ENCODE measurements at regions not wholly inside any gene's neighbourhood (a gene's known extent, or its start where the extent isn't known, plus 50 kb on each side); places are given as distances from the start of the nearest gene placed in this dataset.

- H3K4me1 ChIP-seq: peaks cover 0 to 7% (median 0%) of the 10 kb centered on the region in 9 donors
- H3K27ac ChIP-seq: no peak overlapping the region
- ATAC-seq: no peak
- intact Hi-C loops (cut with DNase I): no loop called here
- no peaks in the 10 kb centered on the region for H3K36me3 ChIP-seq
- WGBS, 2 donors: 32 to 51% methylated on average over 4 of the region's 4 CpGs
- H3K27me3 ChIP-seq: no peaks in the 10 kb centered on the region
- no peak for TF ChIP-seq CTCF (IDR thresholded peaks at IDR 0.05)
- H3K9me3 ChIP-seq: no peaks in the 10 kb centered on the region
- H3K4me3 ChIP-seq: no peak overlapping the region
- no peak for DNase-seq
These were observed 468.4 kb upstream of the HNRNPA3 start for GRCh38 chr2:176744146-176744545.

DNA sequence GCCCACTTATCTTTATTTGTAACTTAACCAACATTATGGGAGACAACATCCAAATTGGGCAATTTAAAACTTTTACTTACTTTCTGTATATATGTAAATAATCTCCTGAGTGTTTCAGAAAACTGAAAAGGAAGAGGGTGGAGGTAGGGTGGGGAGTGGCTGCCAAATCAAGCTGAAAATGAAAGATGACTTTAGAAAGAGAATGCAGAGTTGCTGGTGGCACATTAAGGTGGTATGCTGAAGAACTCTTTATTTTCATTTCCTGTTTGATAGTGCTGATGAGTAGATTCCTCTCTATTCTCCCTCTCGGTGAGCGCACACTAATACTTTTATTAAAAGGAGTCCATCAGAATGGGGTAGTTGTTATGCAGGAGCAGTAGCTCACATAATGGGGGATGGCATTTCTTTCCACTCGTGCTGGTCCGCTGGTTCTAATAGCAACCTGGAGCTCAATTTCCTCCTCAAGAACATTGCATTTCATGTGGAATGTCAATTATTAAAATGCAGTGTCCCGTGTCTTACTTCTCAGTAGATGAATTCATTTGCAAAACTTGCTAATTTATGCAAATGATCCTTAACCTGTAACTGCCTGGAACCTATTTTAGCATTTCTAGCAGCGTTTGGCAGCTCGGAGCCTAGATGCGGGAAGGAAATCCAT lies 466.9 kb upstream of the HNRNPA3 start:
- DNase-seq (no peak), ATAC-seq (no peak)
- 84% methylated on average over 8 of the region's 8 CpGs for WGBS, 2 donors
- Histone ChIP-seq H3K4me1 (peaks cover 0 to 7% (median 0%) of the 10 kb centered on the region in 9 donors), H3K27ac (no peak overlapping the region), H3K36me3 (no peaks in the 10 kb centered on the region), H3K27me3 (no peaks in the 10 kb centered on the region), H3K4me3 (no peak overlapping the region), H3K9me3 (no peaks in the 10 kb centered on the region)
- intact Hi-C loops (cut with DNase I): no loop called here
- no peak for TF ChIP-seq CTCF (IDR thresholded peaks at IDR 0.05)

GRCh38 chr2:176746411-176746810 lies 466.2 kb upstream of the HNRNPA3 start:
- Histone ChIP-seq H3K36me3 (no peaks in the 10 kb centered on the region), H3K4me3 (no peak overlapping the region), H3K4me1 (peaks cover 0 to 7% (median 0%) of the 10 kb centered on the region in 9 donors), H3K27me3 (no peaks in the 10 kb centered on the region), H3K27ac (no peak overlapping the region), H3K9me3 (no peaks in the 10 kb centered on the region)
- DNase-seq (no peak), ATAC-seq (no peak)
- WGBS, 2 donors: 88 to 94% methylated on average over 7 of the region's 7 CpGs
- TF ChIP-seq CTCF (IDR thresholded peaks at IDR 0.05): no peak
- intact Hi-C loops (cut with DNase I): no loop called here

DNA sequence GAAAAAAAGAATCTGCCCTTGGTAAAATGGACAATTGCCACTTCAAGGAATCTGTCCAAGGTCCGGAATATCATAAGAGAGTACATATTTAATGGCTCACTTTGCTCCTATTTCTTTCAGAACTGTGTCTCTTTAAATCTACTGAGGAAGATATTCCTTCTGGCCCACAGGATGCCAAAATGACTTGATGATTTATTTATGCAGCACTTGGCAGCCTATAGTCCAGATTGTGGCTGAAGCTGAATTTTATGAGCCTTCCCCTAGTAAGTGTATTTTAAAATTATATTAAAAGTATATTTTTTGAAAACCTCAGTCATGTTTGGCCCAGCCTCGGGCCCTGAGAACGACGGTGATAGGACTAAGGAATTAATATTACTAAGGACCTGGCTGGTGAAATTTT lies 465.1 kb upstream of the HNRNPA3 start:
- ATAC-seq: no peak
- TF ChIP-seq CTCF (IDR thresholded peaks at IDR 0.05): no peak
- H3K27me3 ChIP-seq: no peaks in the 10 kb centered on the region
- peaks cover 0 to 7% (median 0%) of the 10 kb centered on the region in 9 donors for H3K4me1 ChIP-seq
- no peak overlapping the region for H3K27ac ChIP-seq
- H3K9me3 ChIP-seq: no peaks in the 10 kb centered on the region
- WGBS, 2 donors: 73 to 78% methylated on average over 4 of the region's 4 CpGs
- intact Hi-C loops (cut with DNase I): no loop called here
- no peak overlapping the region for H3K4me3 ChIP-seq
- DNase-seq: no peak
- no peaks in the 10 kb centered on the region for H3K36me3 ChIP-seq

Data from heart right ventricle (tissue), 16 donors.